Activated CD4-positive, alpha-beta T cell treated with anti-CD3 and anti-CD28 coated beads, Interleukin-2, amount 10 ng/mL, durations not matched to agents 7 days and 5 days (primary cell): ENCODE measurements at regions not wholly inside any gene's neighbourhood (a gene's known extent, or its start where the extent isn't known, plus 50 kb on each side); places are given as distances from the start of the nearest gene placed in this dataset.

Experiments used
- CTCF ChIA-PET: fragments of 350-600 bp; sonication (Branson Sonifier 250); formaldehyde crosslinking; loops from one replicate; lab custom pipeline; 2021; ENCODE audit warnings: antibody characterized with exemption; lab: Charles Lee
- POLR2A ChIA-PET: fragments of 350-600 bp; sonication (Branson Sonifier 250); formaldehyde crosslinking; loops from one replicate; lab custom pipeline; 2021; ENCODE audit warnings: antibody characterized with exemption; lab: Charles Lee
- DNase-seq: peaks from one replicate; pipeline ENCODE4 v3.0.0-alpha.2; 2020
- H3K27ac Mint-ChIP-seq: one replicate; pipeline ENCODE4 v1.8.0; 2021; ENCODE audit warnings: mild to moderate bottlenecking, moderate library complexity, mixed read lengths
- H3K27me3 Mint-ChIP-seq: one replicate; pipeline ENCODE4 v1.8.0; 2021; ENCODE audit warnings: mixed read lengths
- H3K36me3 Mint-ChIP-seq: one replicate; pipeline ENCODE4 v1.8.0; 2021; ENCODE audit warnings: low read depth, mixed read lengths
- H3K4me1 Mint-ChIP-seq: one replicate; pipeline ENCODE4 v1.8.0; 2021; ENCODE audit warnings: mixed read lengths
- H3K4me3 Mint-ChIP-seq: one replicate; pipeline ENCODE4 v1.8.0; 2021; ENCODE audit warnings: mild to moderate bottlenecking, moderate library complexity, mixed read lengths
- H3K9me3 Mint-ChIP-seq: one replicate; pipeline ENCODE4 v1.8.0; 2021; ENCODE audit warnings: mixed read lengths

DNA sequence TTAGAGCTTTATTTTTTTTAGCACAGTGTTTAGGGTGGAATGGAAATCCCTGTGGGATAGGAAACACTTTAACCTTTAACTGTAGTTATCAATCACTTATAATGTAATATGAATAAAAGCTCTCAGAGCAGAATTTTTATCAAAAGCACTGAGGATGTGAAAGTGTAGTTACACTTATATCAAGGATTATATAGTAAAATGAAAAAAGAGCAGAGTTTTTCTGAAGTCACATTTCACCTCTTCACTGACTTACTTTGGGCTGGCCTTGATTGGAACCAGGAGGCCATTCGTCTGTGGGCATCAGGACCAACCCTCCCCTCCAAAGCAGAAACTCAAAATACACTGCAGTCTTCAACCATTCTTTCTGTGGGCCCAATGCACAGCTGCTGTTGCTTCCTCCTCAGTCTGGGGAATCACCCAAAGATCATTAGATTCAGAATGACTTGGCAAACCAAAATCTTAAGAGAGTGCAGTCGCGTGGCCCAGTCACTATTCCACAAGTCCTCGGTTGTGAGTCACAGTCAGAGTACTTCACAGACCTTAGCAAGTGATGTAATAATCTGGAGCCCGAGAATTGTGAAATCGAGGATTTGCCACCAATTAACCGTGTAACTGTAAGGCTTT is 132.6 kb upstream of the COL8A1 start:
- Mint-ChIP-seq H3K4me1 (no peaks in the 10 kb centered on the region), H3K27me3 (no peaks in the 10 kb centered on the region), H3K36me3 (no peaks in the 10 kb centered on the region), H3K9me3 (no peaks in the 10 kb centered on the region), H3K27ac (no peak overlapping the region), H3K4me3 (no peak overlapping the region)
- CTCF ChIA-PET, result interaction anchor here (1.6 kb wide), 1 partner anchor 21 kb away, joined by 4 read pairs; no protein-coding TSS in a partner anchor
- DNase-seq, result peak; percentile 6
- POLR2A ChIA-PET, result no interaction called here

DNA sequence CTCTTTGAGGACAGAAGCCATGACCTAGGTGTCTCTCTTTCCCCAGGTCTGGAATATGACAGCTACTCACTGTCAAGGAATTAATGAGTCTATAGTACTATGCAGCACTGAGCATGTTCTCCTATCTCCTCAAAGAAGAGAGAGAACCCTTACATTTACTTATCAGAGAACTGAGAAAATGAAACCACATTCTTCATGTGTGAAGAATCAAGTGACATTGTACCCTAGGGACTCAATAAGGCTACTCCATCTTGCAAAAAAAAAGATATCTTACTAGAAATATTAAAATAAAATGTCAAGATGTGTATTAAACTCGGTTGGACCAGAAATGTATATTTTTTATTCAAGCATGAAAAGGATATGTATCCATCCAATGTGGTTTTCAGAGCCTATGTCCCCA is 133.2 kb upstream of the COL8A1 start:
- no peaks in the 10 kb centered on the region for H3K4me1 Mint-ChIP-seq
- no peak overlapping the region for H3K4me3 Mint-ChIP-seq
- no peaks in the 10 kb centered on the region for H3K36me3 Mint-ChIP-seq
- ChIA-PET POLR2A (no interaction called here), CTCF (interaction anchor here (1.6 kb wide), 1 partner anchor 22 kb away, joined by 4 read pairs; no protein-coding TSS in a partner anchor)
- no peak for DNase-seq
- H3K27me3 Mint-ChIP-seq, result no peaks in the 10 kb centered on the region
- no peaks in the 10 kb centered on the region for H3K9me3 Mint-ChIP-seq
- no peak overlapping the region for H3K27ac Mint-ChIP-seq

DNA sequence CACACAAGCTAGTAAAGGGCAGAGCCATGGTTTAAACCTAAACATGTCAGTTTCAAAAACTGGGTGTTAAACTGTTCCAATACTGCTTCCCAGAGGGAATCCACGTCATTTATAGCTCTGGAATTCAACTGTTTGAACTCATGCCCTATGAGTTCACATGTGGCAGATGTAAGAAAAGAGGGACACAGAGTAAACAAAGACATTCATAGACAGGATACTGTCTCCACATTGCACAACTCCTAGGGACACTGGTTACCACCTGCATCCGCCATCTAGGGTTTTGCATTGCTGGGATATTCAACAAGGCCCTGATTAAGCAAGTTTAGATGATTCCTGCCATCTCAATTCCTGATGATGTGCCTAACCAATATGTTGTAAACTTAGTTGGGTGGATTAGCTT is 134.1 kb upstream of the COL8A1 start:
- no peaks in the 10 kb centered on the region for H3K4me1 Mint-ChIP-seq
- no peak for DNase-seq
- CTCF ChIA-PET, result interaction anchor here (0.5 to 1.6 kb wide), 2 partner anchors 23 to 26 kb away, joined by 3 to 4 read pairs; no protein-coding TSS in a partner anchor
- POLR2A ChIA-PET, result no interaction called here
- no peaks in the 10 kb centered on the region for H3K9me3 Mint-ChIP-seq
- no peaks in the 10 kb centered on the region for H3K36me3 Mint-ChIP-seq
- H3K27me3 Mint-ChIP-seq, result no peaks in the 10 kb centered on the region
- H3K4me3 Mint-ChIP-seq, result no peak overlapping the region
- no peak overlapping the region for H3K27ac Mint-ChIP-seq

GRCh38 chr3:99503350-99503749 is 135.0 kb upstream of the COL8A1 start:
- CTCF ChIA-PET, result interaction anchor here (0.6 kb wide), 1 partner anchor 36 kb away, joined by 3 read pairs; no protein-coding TSS in a partner anchor

GRCh38 chr3:99502871-99503270 is 135.5 kb upstream of the COL8A1 start:
- H3K36me3 Mint-ChIP-seq, result no peaks in the 10 kb centered on the region
- ChIA-PET CTCF (interaction anchor here (0.6 kb wide), 1 partner anchor 36 kb away, joined by 3 read pairs; no protein-coding TSS in a partner anchor), POLR2A (no interaction called here)
- no peaks in the 10 kb centered on the region for H3K9me3 Mint-ChIP-seq
- H3K27me3 Mint-ChIP-seq, result no peaks in the 10 kb centered on the region
- no peak for DNase-seq
- no peaks in the 10 kb centered on the region for H3K4me1 Mint-ChIP-seq
- H3K27ac Mint-ChIP-seq, result no peak overlapping the region
- H3K4me3 Mint-ChIP-seq, result no peak overlapping the region

More at GRCh38 chr3:99503350-99503749, 135.0 kb upstream of the COL8A1 start:
- Mint-ChIP-seq H3K27me3 (no peaks in the 10 kb centered on the region), H3K27ac (no peak overlapping the region), H3K4me3 (no peak overlapping the region), H3K36me3 (no peaks in the 10 kb centered on the region), H3K4me1 (no peaks in the 10 kb centered on the region), H3K9me3 (no peaks in the 10 kb centered on the region)
- POLR2A ChIA-PET, result no interaction called here
- no peak for DNase-seq

DNA sequence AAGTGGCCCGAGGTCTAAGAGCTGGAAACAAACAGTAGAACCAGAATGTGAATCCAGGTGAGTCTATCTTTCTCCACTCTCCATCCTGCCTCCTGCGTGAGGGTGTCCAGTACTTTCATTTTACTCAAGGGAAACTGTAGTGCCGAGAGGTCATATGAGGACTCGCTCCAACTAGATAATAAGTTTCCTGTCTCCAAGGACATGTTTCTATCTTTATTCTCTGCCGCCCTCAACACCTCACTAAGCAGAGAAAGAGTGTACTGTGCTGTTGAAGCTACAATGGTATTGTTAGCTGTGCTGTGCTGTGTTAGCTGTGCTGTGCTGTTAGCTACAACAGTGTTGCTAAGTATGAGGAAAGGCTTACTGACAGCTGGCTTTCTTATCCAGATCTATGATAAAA is 137.9 kb upstream of the COL8A1 start:
- H3K27ac Mint-ChIP-seq, result no peak overlapping the region
- H3K36me3 Mint-ChIP-seq, result no peaks in the 10 kb centered on the region
- H3K27me3 Mint-ChIP-seq, result no peaks in the 10 kb centered on the region
- no peaks in the 10 kb centered on the region for H3K9me3 Mint-ChIP-seq
- ChIA-PET CTCF (no interaction called here), POLR2A (no interaction called here)
- H3K4me3 Mint-ChIP-seq, result no peak overlapping the region
- no peak for DNase-seq
- H3K4me1 Mint-ChIP-seq, result no peaks in the 10 kb centered on the region

- no peaks in the 10 kb centered on the region for H3K36me3 Mint-ChIP-seq
- H3K4me1 Mint-ChIP-seq, result no peaks in the 10 kb centered on the region
- POLR2A ChIA-PET, result no interaction called here
- H3K27me3 Mint-ChIP-seq, result no peaks in the 10 kb centered on the region
- CTCF ChIA-PET, result interaction anchor here (1.1 kb wide), 1 partner anchor 787 kb away, joined by 3 read pairs; no protein-coding TSS in a partner anchor
- H3K4me3 Mint-ChIP-seq, result no peak overlapping the region
- DNase-seq, result peak; percentile 7
- H3K9me3 Mint-ChIP-seq, result no peaks in the 10 kb centered on the region
- no peak overlapping the region for H3K27ac Mint-ChIP-seq
Observed at GRCh38 chr3:99499235-99500158, 138.9 kb upstream of the COL8A1 start.

DNA sequence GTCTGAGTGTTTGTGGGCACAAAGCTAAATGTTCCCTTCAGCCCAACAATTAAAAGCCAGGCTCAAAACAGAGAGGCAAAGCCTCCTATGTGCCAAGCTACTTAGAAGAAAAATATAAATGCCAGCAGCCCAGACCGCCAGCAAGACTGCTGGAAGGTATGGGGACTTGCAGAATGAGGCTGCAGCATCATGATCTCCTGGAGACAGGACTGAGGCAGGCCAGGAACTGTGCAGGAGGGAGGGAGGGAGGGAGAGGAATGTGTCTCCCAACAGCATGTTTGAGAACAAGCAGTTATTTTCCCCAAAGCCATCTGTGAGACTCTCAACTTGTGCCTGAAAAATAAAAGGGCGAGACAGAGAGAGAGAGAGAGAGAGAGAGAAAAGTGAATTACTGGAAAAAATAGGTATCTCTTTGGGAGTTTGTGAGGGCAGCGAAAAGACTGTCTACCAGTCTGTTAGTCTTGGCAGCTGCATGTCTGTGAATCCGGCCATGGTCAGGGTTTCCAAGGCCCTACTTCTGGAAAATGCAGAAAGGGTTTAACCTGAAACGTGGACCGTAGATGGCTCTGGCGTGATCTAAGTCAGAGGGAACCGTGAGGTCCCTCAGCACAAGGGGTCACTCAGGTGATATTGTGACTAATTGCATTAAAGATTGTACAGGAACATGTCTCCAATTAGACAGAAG is 139.7 kb upstream of the COL8A1 start:
- no peaks in the 10 kb centered on the region for H3K36me3 Mint-ChIP-seq
- H3K4me1 Mint-ChIP-seq, result no peaks in the 10 kb centered on the region
- H3K9me3 Mint-ChIP-seq, result no peaks in the 10 kb centered on the region
- H3K27ac Mint-ChIP-seq, result no peak overlapping the region
- no peaks in the 10 kb centered on the region for H3K27me3 Mint-ChIP-seq
- ChIA-PET CTCF (no interaction called here), POLR2A (no interaction called here)
- DNase-seq, result no peak
- no peak overlapping the region for H3K4me3 Mint-ChIP-seq

- Mint-ChIP-seq H3K36me3 (no peaks in the 10 kb centered on the region), H3K4me1 (no peaks in the 10 kb centered on the region), H3K27me3 (no peaks in the 10 kb centered on the region), H3K27ac (no peak overlapping the region), H3K9me3 (peaks cover 3% of the 10 kb centered on the region), H3K4me3 (no peak overlapping the region)
- ChIA-PET POLR2A (no interaction called here), CTCF (no interaction called here)
- DNase-seq, result no peak
Observed at GRCh38 chr3:99487894-99488293, 150.5 kb upstream of the COL8A1 start.

DNA sequence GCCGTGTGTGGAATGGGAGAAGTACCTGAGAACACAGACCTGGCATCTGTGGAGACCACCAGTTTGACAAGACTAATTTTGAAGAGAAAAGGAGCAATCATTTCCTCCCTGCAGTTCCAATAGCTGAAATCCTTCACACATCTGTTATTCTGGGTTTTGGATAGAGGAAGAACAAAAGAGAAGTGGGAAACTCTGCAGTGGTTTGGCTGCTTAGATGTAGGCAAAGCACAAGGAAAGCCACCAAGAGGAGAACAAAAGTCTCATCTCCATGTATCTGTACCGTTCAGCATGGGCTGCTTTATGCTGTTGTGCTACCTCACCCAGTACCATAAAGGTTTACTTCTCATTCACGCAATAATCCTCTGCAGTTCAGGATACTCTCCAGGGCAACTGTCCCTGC is 153.1 kb upstream of the COL8A1 start:
- DNase-seq, result no peak
- no peaks in the 10 kb centered on the region for H3K27me3 Mint-ChIP-seq
- H3K4me1 Mint-ChIP-seq, result no peaks in the 10 kb centered on the region
- peaks cover 3% of the 10 kb centered on the region for H3K9me3 Mint-ChIP-seq
- ChIA-PET CTCF (interaction anchor here (0.6 kb wide), 1 partner anchor 17 kb away, joined by 3 read pairs; no protein-coding TSS in a partner anchor), POLR2A (no interaction called here)
- H3K27ac Mint-ChIP-seq, result no peak overlapping the region
- H3K36me3 Mint-ChIP-seq, result no peaks in the 10 kb centered on the region
- H3K4me3 Mint-ChIP-seq, result no peak overlapping the region

GRCh38 chr3:99484871-99485270 is 153.5 kb upstream of the COL8A1 start:
- no peaks in the 10 kb centered on the region for H3K36me3 Mint-ChIP-seq
- no peak for DNase-seq
- no peak overlapping the region for H3K4me3 Mint-ChIP-seq
- ChIA-PET CTCF (interaction anchor here (0.6 kb wide), 1 partner anchor 17 kb away, joined by 3 read pairs; no protein-coding TSS in a partner anchor), POLR2A (no interaction called here)
- H3K27ac Mint-ChIP-seq, result no peak overlapping the region
- peaks cover 3% of the 10 kb centered on the region for H3K9me3 Mint-ChIP-seq
- H3K27me3 Mint-ChIP-seq, result no peaks in the 10 kb centered on the region
- no peaks in the 10 kb centered on the region for H3K4me1 Mint-ChIP-seq

DNA sequence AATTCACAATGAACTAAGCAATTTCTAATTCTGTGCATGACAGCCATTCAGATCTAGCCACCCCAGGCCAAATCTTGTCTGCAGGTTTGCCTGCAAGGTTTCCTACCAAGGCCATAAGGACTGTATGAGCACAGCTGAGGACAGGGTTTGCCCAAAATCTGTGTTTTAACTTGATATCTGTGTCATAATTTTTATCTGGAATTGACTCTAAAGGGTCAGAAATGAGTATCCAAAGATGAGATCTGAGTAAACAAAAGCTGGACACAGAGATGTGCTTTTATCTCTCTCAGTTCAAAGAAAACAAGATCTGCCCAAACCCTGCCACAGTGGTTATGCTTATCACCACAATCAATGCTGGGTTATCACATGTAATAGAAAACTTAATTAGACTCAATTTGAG is 154.6 kb upstream of the COL8A1 start:
- no peak for DNase-seq
- CTCF ChIA-PET, result no interaction called here
- Mint-ChIP-seq H3K4me3 (no peak overlapping the region), H3K36me3 (no peaks in the 10 kb centered on the region), H3K27ac (no peak overlapping the region), H3K27me3 (no peaks in the 10 kb centered on the region), H3K4me1 (no peaks in the 10 kb centered on the region), H3K9me3 (peaks cover 3% of the 10 kb centered on the region)
- POLR2A ChIA-PET, result no interaction called here
